HUES48 (cell line): ENCODE measurements at regions not wholly inside any gene's neighbourhood (a gene's known extent, or its start where the extent isn't known, plus 50 kb on each side); places are given as distances from the start of the nearest gene placed in this dataset.

Experiments used
- H3K27ac ChIP-seq: one replicate; pipeline ENCODE4 v1.7.0; 2013; ENCODE audit warnings: low read depth, low read length, inconsistent platforms
- H3K27me3 ChIP-seq: 2 replicates; pipeline ENCODE4 v1.6.1; 2013; ENCODE audit warnings: mild to moderate bottlenecking, low read length; ENCODE audit not compliant: control insufficient read depth, insufficient read depth
- H3K36me3 ChIP-seq: 2 replicates; pipeline ENCODE4 v1.6.1; 2013; ENCODE audit warnings: low read length; ENCODE audit not compliant: control insufficient read depth, insufficient read depth
- H3K4me1 ChIP-seq: 2 replicates; pipeline ENCODE4 v1.6.1; 2013; ENCODE audit warnings: mild to moderate bottlenecking, low read length; ENCODE audit not compliant: control insufficient read depth, insufficient read depth
- H3K4me3 ChIP-seq: 2 replicates; pipeline ENCODE4 v1.5.1; 2013; ENCODE audit warnings: mild to moderate bottlenecking, low read depth, low read length
- H3K9ac ChIP-seq: 2 replicates; pipeline ENCODE4 v1.6.1; 2013; ENCODE audit warnings: mild to moderate bottlenecking, low read depth, low read length, moderate library complexity
- H3K9me3 ChIP-seq: 2 replicates; pipeline ENCODE4 v1.6.1; 2013; ENCODE audit warnings: low read length; ENCODE audit not compliant: control insufficient read depth, insufficient read depth

DNA sequence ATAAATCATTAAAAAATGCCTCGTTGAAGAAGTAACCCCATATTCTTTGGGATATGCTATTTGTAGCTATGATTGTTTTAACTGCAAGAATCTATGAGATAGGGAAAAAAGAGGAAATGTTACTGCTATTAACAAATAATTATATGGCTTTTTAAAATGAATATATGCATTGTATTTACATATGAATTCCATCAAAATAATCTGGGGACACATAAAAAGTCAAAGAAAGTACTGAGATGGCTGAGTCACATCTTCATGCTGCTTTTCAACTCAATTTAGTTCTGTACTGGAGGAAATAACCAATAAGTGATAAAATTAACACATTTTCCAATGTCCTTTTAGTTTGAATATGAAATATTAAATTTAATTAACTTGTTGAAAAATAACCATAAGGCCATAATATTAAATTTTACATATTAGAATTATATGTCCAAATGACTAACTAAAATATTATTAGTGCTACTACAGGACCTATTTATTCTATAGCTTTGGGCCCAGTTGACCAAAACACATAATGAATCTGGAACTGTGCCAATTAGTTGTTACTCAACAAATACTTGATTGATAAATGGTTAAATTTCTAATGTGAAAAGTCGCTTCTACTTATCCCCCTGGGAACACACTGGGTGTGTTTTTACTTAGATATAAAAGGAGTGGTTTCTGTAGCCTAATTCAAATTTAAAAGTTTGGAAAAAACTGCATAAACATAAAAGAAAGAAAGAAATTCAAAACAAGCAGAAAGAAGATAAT lies 214.6 kb upstream of the PFKP start:
- H3K9me3 ChIP-seq = no peaks in the 10 kb centered on the region
- no peak overlapping the region for H3K9ac ChIP-seq
- H3K36me3 ChIP-seq = no peaks in the 10 kb centered on the region
- H3K27ac ChIP-seq = no peak overlapping the region
- no peaks in the 10 kb centered on the region for H3K27me3 ChIP-seq
- no peak overlapping the region for H3K4me3 ChIP-seq
- peaks cover 14% of the 10 kb centered on the region for H3K4me1 ChIP-seq

DNA sequence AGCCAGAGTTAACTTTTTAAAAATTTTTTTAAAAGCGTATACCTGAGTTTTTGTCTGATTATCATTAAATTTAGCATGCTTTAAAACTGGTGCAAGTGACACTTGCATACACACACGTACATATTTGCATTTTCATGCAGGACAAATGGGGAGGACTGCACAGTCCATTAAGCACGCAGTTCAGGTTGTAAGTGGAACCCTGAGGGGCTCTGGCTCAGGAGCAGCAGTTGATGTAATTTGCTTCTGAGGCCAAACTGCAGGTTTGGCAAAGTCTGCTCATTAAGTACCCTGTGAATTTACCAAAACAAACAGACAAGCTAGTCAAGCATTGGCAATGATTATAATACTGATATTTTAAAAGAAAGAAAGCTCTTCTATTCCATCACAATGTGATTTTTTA lies 215.8 kb upstream of the PFKP start:
- Histone ChIP-seq H3K4me3 (no peak overlapping the region), H3K9me3 (no peaks in the 10 kb centered on the region), H3K4me1 (peaks cover 14% of the 10 kb centered on the region), H3K9ac (no peak overlapping the region), H3K27ac (no peak overlapping the region), H3K27me3 (no peaks in the 10 kb centered on the region), H3K36me3 (no peaks in the 10 kb centered on the region)

DNA sequence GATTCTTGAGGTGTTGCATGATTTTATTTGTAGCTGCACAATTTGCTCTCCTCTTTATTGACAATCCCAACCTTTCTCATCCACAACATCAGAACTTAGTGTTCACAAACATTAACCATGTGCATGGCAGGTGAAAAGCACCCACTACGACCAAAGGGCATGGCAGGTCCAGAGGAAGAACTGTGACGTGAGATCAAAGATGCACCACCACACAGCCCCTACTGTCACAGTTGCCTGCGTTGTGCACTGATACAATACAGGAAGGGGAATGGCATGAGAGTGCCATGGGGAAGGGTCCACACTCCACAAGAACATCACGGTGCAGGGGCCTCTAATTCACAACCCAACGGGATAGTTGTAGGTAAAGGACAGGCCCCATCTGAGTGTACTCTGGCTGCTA lies 217.1 kb upstream of the PFKP start:
- Histone ChIP-seq H3K36me3 (no peaks in the 10 kb centered on the region), H3K4me1 (peaks cover 14% of the 10 kb centered on the region), H3K27me3 (no peaks in the 10 kb centered on the region), H3K9me3 (no peaks in the 10 kb centered on the region), H3K9ac (no peak overlapping the region), H3K27ac (no peak overlapping the region), H3K4me3 (no peak overlapping the region)

DNA sequence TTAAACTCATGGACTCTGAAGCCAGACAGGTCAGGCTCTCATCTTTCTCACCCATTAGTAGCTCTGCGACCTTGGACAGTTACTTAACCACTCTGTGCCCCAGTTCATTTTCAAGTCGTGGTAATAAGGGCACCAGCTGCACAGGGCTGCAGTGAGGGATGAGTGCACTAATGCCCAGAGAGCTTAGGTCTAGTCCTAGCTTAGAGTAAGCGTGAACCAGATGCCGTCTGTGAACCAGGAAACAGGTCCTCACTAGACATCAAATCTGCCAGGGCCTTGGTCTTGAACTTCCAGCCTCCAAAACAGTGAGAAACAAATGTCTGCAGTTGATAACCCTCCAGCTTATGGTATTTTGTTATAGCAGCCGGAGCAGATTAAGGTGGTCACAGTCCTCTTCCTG lies 222.4 kb upstream of the PFKP start:
- Histone ChIP-seq H3K4me1 (no peaks in the 10 kb centered on the region), H3K27me3 (peaks cover 3% of the 10 kb centered on the region), H3K36me3 (no peaks in the 10 kb centered on the region), H3K9ac (no peak overlapping the region), H3K4me3 (no peak overlapping the region), H3K9me3 (no peaks in the 10 kb centered on the region), H3K27ac (no peak overlapping the region)

DNA sequence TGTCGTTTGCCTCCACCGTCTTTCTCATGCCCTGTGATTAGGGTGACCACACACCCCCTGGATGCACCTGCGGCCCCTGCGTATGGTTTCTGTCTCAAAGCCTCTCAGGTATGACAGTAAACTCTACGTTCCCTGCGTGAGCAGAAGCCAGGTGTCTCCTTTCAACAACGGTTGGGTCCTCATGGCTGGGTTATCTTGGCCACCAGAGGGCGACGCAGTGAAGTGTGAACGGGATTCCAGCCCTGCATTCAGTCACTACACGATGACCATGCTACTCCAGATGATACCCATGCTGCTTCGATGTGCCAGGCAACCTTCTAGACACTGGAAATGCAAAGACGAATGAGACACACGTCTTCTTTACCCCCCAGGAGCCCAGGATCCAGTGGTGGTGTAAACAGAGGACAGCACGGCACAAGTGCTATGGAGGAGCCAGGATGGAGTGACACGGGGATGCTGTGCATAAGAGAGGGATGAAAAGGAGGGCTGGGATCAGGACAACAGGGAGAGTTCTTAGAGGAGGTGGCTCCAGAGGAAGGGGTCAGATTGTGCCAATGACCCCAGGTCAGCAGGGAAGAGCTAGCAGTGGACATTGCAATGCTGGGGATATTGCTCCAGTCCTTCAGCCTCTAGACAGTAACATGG lies 228.1 kb upstream of the PFKP start:
- Histone ChIP-seq H3K36me3 (no peaks in the 10 kb centered on the region), H3K27me3 (peaks cover 9% of the 10 kb centered on the region), H3K9me3 (no peaks in the 10 kb centered on the region), H3K4me3 (no peak overlapping the region), H3K27ac (no peak overlapping the region), H3K9ac (no peak overlapping the region), H3K4me1 (no peaks in the 10 kb centered on the region; the same call in 1 of the 2 replicates)

DNA sequence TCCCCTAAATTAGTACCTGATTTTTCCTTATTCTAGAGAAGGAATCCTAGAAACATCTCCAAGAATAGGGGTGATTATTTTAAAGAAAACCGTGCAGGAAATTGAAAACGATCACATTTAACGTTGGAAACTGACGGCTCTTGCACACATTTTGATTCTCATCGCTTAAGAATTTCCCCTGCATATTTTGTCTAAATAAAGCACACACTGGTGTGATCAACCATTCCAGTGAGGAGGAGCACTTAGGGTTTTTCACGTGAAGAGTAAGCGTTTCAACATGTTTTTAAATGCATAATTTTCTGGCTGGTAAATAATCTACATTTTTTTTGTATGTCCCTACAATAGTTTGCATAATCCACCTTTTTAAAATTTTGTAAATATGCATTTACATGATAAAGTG lies 229.7 kb upstream of the PFKP start:
- Histone ChIP-seq H3K27me3 (peaks cover 9% of the 10 kb centered on the region), H3K27ac (no peak overlapping the region), H3K36me3 (no peaks in the 10 kb centered on the region), H3K9me3 (no peaks in the 10 kb centered on the region), H3K4me1 (no peaks in the 10 kb centered on the region; the same call in 1 of the 2 replicates), H3K4me3 (no peak overlapping the region), H3K9ac (no peak overlapping the region)

DNA sequence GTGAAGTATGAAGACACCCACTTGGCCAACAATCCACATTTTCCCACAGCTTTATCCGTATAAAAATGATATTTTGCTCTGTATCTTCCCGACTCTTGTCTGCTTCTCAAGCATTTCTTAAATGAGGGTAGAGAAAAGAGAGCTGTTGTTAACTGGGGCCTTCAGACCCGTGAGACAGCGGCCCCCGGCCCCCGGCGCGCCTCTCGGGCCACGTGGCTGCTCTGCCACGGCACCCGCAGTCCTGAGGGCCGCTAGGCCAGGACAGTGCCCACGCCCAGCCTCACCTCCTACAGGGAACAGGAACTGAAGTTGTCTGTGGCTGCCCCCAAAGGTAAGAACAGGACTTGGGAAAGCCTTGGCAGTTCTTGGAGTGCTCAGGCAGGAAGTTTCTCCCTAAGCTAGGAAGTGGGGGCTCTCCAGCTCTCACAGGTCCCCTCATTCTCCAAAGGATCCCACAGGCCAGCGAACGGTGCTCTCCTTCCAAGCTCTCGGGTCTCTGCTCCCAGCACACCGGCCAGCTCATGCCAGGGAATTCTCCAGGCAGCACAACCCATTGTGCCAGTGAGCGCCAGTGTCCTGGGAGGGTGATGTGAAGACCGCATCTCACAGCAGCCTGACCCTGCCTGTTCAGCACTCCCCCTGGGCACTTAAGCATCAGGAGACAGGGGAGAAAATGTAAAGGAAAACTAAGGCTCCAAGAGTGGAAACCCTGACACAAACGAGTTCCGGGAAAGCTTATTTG lies 230.3 kb upstream of the PFKP start:
- Histone ChIP-seq H3K4me1 (no peaks in the 10 kb centered on the region; the same call in 1 of the 2 replicates), H3K27ac (no peak overlapping the region)

DNA sequence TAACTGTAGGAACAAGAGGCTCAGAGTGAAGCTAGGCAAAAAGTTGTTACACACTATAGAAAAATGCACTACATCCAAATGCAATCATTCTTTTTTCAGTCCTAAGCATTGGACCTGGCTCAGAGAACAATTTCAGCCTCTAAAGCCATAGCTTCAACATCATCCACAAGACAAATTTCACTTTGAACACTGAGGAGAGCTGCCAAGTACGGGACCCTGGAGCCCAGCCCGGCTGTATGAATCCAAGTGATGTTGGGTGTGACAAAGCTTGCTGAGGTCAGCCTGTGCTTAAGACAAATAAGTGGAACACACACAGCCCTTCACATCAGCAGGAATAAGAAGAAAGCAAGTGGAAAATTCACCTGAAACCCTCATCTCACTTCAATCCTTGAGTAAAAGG lies 233.1 kb upstream of the PFKP start:
- Histone ChIP-seq H3K36me3 (no peaks in the 10 kb centered on the region), H3K9me3 (no peaks in the 10 kb centered on the region), H3K27me3 (no peaks in the 10 kb centered on the region), H3K4me3 (no peak overlapping the region), H3K27ac (no peak overlapping the region), H3K9ac (no peak overlapping the region), H3K4me1 (no peaks in the 10 kb centered on the region; the same call in 1 of the 2 replicates)

More for the DNA sequence above, 230.3 kb upstream of the PFKP start:
- Histone ChIP-seq H3K4me3 (no peak overlapping the region), H3K9me3 (no peaks in the 10 kb centered on the region), H3K36me3 (no peaks in the 10 kb centered on the region), H3K9ac (no peak overlapping the region), H3K27me3 (peaks cover 9% of the 10 kb centered on the region)

DNA sequence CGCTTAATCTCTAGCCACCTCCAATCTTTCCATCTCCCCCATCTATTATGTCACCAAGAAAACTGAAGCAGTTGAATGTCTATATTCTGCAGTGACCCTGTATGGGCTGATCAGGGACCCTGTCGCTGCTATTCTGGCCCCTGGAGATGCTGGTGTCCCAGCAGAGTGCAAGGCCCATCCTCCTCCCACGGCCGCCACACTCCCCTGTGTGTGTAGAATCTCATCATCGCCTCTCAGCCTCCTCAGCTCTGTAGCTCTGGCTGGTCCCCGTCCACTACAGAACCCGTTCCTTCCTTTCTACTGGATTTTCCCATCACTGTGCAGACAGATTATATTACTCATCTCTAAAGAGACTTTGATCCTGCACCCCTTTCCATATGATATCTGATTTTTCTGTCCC lies 235.8 kb upstream of the PFKP start:
- H3K27ac ChIP-seq = no peak overlapping the region
- no peak overlapping the region for H3K9ac ChIP-seq
- H3K4me1 ChIP-seq = no peaks in the 10 kb centered on the region

DNA sequence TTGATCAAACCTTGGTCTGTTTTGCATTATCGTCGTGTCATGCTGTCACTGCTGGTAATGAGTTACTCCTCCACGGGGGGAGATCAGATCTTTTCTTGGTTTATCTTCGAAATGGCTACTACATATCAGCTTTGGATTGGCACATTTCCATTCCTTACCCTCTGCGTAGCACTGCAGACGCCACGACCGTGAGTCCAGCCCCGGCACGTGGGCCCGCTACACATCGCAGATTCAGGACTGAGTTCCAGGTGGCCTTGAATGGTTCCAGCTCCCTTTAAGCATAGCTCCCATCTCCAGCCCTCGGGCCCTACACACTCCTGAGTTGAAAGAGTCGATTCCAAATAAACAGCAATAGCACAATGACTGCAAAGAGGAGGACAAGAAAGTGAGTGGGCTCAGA lies 238.6 kb upstream of the PFKP start:
- H3K36me3 ChIP-seq = no peaks in the 10 kb centered on the region
- H3K9me3 ChIP-seq = no peaks in the 10 kb centered on the region
- H3K27ac ChIP-seq = no peak overlapping the region
- H3K4me1 ChIP-seq = no peaks in the 10 kb centered on the region
- no peak overlapping the region for H3K4me3 ChIP-seq
- H3K27me3 ChIP-seq = no peaks in the 10 kb centered on the region
- no peak overlapping the region for H3K9ac ChIP-seq

More for the DNA sequence above, 235.8 kb upstream of the PFKP start:
- Histone ChIP-seq H3K36me3 (no peaks in the 10 kb centered on the region), H3K4me3 (no peak overlapping the region), H3K27me3 (no peaks in the 10 kb centered on the region), H3K9me3 (no peaks in the 10 kb centered on the region)

DNA sequence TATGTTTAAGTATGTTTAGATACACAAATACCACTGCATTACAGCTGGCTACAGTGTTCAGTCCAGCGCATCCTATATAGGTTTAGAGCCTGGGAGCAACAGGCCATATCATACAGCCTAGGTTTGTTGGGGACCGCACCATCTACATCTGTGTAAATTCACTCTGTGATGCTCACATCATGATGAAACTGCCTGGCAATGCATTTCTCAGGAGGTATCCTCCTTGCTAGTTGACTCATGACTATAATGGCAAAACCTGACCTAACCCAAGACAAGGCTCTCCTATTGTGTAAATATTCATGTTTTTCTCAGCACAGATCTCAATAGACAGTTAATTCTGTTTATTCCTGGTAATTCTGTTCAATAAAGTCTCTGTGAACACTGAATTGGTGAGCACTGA lies 240.7 kb upstream of the PFKP start:
- Histone ChIP-seq H3K27me3 (no peaks in the 10 kb centered on the region), H3K9ac (no peak overlapping the region), H3K4me3 (no peak overlapping the region), H3K4me1 (no peaks in the 10 kb centered on the region), H3K9me3 (no peaks in the 10 kb centered on the region), H3K36me3 (no peaks in the 10 kb centered on the region), H3K27ac (no peak overlapping the region)
